Endothelial cell (in vitro differentiated cells): ENCODE measurements at regions not wholly inside any gene's neighbourhood (a gene's known extent, or its start where the extent isn't known, plus 50 kb on each side); places are given as distances from the start of the nearest gene placed in this dataset.

Experiments used
- DNase-seq: peaks from one replicate; pipeline ENCODE4 v3.0.0; 2021; ENCODE audit warnings: low spot score
- H3K27ac Mint-ChIP-seq: one replicate; pipeline ENCODE4 v1.8.0; 2021; ENCODE audit warnings: mixed read lengths, inconsistent platforms; ENCODE audit not compliant: unreplicated experiment
- H3K27me3 Mint-ChIP-seq: one replicate; pipeline ENCODE4 v1.8.0; 2021; ENCODE audit warnings: mild to moderate bottlenecking, moderate library complexity, mixed read lengths, inconsistent platforms; ENCODE audit not compliant: unreplicated experiment
- H3K36me3 Mint-ChIP-seq: one replicate; pipeline ENCODE4 v1.8.0; 2021; ENCODE audit warnings: mild to moderate bottlenecking, low read depth, mixed read lengths, inconsistent platforms; ENCODE audit not compliant: unreplicated experiment
- H3K4me1 Mint-ChIP-seq: one replicate; pipeline ENCODE4 v1.8.0; 2021; ENCODE audit warnings: mild to moderate bottlenecking, mixed read lengths, inconsistent platforms; ENCODE audit not compliant: unreplicated experiment
- H3K4me3 Mint-ChIP-seq: one replicate; pipeline ENCODE4 v1.8.0; 2021; ENCODE audit warnings: mild to moderate bottlenecking, mixed read lengths, inconsistent platforms; ENCODE audit not compliant: unreplicated experiment
- H3K9me3 Mint-ChIP-seq: one replicate; pipeline ENCODE4 v1.8.0; 2021; ENCODE audit warnings: mixed read lengths, inconsistent platforms; ENCODE audit not compliant: unreplicated experiment
- TF ChIP-seq, protein P1 (sequence below): fragments of 200-600 bp; sonication (generic); IDR thresholded peaks from one replicate; pipeline ENCODE4 v1.5.0; 2021; ENCODE audit warnings: antibody characterized with exemption; ENCODE audit not compliant: unreplicated experiment

DNA sequence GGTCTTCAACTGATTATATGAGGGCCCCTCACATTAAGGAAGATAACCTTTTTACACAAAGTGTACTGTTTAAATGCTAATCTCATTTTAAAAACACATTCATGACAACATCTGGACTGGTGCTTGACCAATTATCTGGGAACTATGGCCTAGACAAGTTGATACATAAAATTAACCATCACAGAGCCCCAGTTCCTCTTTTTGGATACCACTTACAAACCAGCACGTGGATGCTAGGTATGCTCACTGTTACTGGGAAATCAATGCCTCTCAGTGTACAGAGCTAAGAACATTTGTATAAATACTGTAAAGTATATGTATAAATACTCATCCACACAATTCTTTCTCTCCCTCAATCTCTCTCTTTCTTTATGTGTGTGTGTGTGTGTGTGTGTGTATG is 1217.8 kb upstream of the LRRTM3 start:
- Mint-ChIP-seq H3K4me3 (no peak overlapping the region), H3K4me1 (peaks cover 6% of the 10 kb centered on the region), H3K36me3 (no peaks in the 10 kb centered on the region), H3K27ac (no peak overlapping the region), H3K9me3 (no peaks in the 10 kb centered on the region), H3K27me3 (no peaks in the 10 kb centered on the region)
- DNase-seq, result no peak
- TF ChIP-seq, protein P1, sequence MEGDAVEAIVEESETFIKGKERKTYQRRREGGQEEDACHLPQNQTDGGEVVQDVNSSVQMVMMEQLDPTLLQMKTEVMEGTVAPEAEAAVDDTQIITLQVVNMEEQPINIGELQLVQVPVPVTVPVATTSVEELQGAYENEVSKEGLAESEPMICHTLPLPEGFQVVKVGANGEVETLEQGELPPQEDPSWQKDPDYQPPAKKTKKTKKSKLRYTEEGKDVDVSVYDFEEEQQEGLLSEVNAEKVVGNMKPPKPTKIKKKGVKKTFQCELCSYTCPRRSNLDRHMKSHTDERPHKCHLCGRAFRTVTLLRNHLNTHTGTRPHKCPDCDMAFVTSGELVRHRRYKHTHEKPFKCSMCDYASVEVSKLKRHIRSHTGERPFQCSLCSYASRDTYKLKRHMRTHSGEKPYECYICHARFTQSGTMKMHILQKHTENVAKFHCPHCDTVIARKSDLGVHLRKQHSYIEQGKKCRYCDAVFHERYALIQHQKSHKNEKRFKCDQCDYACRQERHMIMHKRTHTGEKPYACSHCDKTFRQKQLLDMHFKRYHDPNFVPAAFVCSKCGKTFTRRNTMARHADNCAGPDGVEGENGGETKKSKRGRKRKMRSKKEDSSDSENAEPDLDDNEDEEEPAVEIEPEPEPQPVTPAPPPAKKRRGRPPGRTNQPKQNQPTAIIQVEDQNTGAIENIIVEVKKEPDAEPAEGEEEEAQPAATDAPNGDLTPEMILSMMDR, result no peak

DNA sequence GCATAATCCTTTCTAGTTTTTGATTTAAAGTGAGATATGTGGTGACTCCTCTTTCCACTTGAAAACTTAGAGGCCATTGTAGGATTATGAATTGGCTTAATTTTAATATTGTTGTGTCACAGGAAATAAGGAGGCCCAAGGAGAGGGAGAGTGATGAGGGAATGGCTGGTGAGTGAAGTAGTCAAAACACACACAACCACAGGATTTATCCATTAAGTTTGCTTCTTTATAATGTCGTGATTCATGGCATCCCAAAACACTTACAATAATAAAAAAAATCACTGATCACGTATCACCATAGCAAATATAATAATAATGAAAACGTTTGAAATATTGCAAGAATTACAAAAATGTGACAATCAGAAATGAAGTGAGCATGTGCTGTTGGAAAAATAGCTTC is 1215.5 kb upstream of the LRRTM3 start:
- H3K4me3 Mint-ChIP-seq, result no peak overlapping the region
- peaks cover 6% of the 10 kb centered on the region for H3K4me1 Mint-ChIP-seq
- no peak for DNase-seq
- TF ChIP-seq, protein P1, result no peak
- no peaks in the 10 kb centered on the region for H3K27me3 Mint-ChIP-seq
- H3K36me3 Mint-ChIP-seq, result no peaks in the 10 kb centered on the region
- H3K9me3 Mint-ChIP-seq, result no peaks in the 10 kb centered on the region
- H3K27ac Mint-ChIP-seq, result no peak overlapping the region

DNA sequence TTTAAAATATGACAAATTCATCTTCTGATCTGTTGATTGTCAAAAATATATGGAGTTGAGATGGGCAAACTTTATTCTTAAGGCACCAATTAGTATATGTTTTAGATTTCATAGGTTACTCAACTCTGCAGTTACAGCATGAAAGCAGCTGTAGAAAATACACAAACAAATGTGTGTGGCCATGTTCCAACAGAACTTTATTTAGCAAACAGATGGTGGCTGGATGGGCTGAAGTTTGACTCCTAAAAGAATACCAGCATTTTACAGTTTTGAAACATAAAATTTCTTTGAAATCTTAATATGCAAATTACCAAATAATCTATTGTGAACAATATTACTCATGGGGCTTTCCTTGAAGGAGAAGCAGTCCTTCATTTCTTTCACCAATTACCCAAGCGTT is 1206.0 kb upstream of the LRRTM3 start:
- H3K4me1 Mint-ChIP-seq, result no peaks in the 10 kb centered on the region
- H3K27me3 Mint-ChIP-seq, result no peaks in the 10 kb centered on the region
- H3K9me3 Mint-ChIP-seq, result no peaks in the 10 kb centered on the region
- TF ChIP-seq, protein P1, result no peak
- DNase-seq, result no peak
- no peak overlapping the region for H3K27ac Mint-ChIP-seq
- no peak overlapping the region for H3K4me3 Mint-ChIP-seq
- no peaks in the 10 kb centered on the region for H3K36me3 Mint-ChIP-seq

DNA sequence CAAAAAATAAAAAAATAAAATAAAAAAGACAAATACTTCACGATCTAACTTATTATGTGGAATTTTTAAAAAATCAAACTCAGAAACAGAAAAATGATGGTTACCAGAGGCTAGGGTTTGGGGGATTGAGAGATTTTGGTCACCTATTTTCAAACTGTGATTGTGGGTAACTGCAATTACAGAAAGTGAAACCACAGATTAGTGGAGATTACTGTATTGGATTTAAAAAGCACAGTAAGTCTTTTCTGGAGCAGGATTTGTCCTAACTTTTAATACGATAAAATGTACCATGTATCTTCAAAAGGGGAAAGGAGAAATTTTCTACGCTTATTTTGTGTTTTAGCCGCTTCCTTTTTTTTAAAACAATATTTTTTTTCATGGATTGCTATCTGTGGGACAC is 1204.9 kb upstream of the LRRTM3 start:
- TF ChIP-seq, protein P1, result no peak
- no peak overlapping the region for H3K4me3 Mint-ChIP-seq
- H3K27me3 Mint-ChIP-seq, result no peaks in the 10 kb centered on the region
- no peak overlapping the region for H3K27ac Mint-ChIP-seq
- DNase-seq, result no peak
- no peaks in the 10 kb centered on the region for H3K9me3 Mint-ChIP-seq
- H3K36me3 Mint-ChIP-seq, result no peaks in the 10 kb centered on the region
- H3K4me1 Mint-ChIP-seq, result no peaks in the 10 kb centered on the region

DNA sequence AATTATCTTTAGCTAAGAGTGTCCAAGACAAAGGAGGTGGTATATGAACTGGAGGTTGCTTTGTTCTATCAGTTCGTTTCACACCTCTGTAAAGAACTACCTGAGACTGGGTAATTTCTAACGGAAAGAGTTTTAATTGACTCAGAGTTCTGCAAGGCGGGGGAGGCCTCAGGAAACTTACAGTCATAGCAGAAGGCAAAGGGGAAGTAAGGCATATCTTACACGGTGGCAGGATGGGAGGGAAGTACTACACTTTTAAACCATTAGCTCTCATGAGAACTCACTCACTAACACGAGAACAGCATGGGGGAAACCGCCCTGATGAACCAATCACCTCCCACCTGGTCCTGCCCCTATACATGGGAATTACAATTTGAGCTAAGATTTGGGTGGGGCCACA is 1202.3 kb upstream of the LRRTM3 start:
- H3K36me3 Mint-ChIP-seq, result no peaks in the 10 kb centered on the region
- TF ChIP-seq, protein P1, result no peak
- DNase-seq, result no peak
- H3K4me1 Mint-ChIP-seq, result no peaks in the 10 kb centered on the region
- no peaks in the 10 kb centered on the region for H3K9me3 Mint-ChIP-seq
- no peak overlapping the region for H3K27ac Mint-ChIP-seq
- H3K27me3 Mint-ChIP-seq, result no peaks in the 10 kb centered on the region
- no peak overlapping the region for H3K4me3 Mint-ChIP-seq
